Caco-2 (cell line): ENCODE measurements at regions not wholly inside any gene's neighbourhood (a gene's known extent, or its start where the extent isn't known, plus 50 kb on each side); places are given as distances from the start of the nearest gene placed in this dataset.

Experiments used
- BruUV-seq: library from RNA; stranded (reverse); fragments of 400-500 nt; replicated peaks from 2 replicates; lab custom pipeline; 2021; lab: Mats Ljungman, UMichigan
- CTCF ChIA-PET: fragments of 300-600 bp; sonication (Branson Sonifier 250); formaldehyde crosslinking; loops from one replicate; lab custom pipeline; 2022; ENCODE audit warnings: antibody characterized with exemption; lab: Charles Lee
- POLR2A ChIA-PET: fragments of 300-600 bp; sonication (Branson Sonifier 250); formaldehyde crosslinking; loops from one replicate; lab custom pipeline; 2022; ENCODE audit warnings: antibody characterized with exemption; lab: Charles Lee
- DNase-seq, 2 experiments: peaks; one replicate each; pipeline versions ENCODE4 v3.0.0 to v3.0.0-alpha.2; 2020 to 2022
- H3K27me3 ChIP-seq: replicated peaks from 2 replicates; pipeline ENCODE4 v1.6.0; 2011; ENCODE audit warnings: low read length; ENCODE audit not compliant: control insufficient read depth, insufficient read depth
- H3K36me3 ChIP-seq: 2 replicates; pipeline ENCODE4 v1.5.1; 2011; ENCODE audit warnings: low read length; ENCODE audit not compliant: control insufficient read depth, insufficient read depth
- H3K4me1 ChIP-seq: fragments of 250-450 bp; sonication (Bioruptor Pico); 2 replicates; pipeline ENCODE4 v1.5.1; 2020; ENCODE audit warnings: mild to moderate bottlenecking
- H3K4me3 ChIP-seq: 2 replicates; pipeline ENCODE4 v1.5.1; 2011; ENCODE audit warnings: low read depth, mild to moderate bottlenecking, control low read depth, low read length
- H3K9me3 ChIP-seq: fragments of 250-450 bp; sonication (Bioruptor Pico); 2 replicates; pipeline ENCODE4 v1.5.1; 2020; ENCODE audit warnings: mild to moderate bottlenecking, moderate library complexity
- H3K27ac Mint-ChIP-seq: one replicate; pipeline ENCODE4 v1.8.0; 2022; ENCODE audit warnings: mixed read lengths; ENCODE audit not compliant: unreplicated experiment
- H3K27me3 Mint-ChIP-seq: one replicate; pipeline ENCODE4 v1.8.0; 2022; ENCODE audit warnings: mixed read lengths; ENCODE audit not compliant: insufficient read depth, unreplicated experiment
- H3K36me3 Mint-ChIP-seq: one replicate; pipeline ENCODE4 v1.8.0; 2022; ENCODE audit warnings: mild to moderate bottlenecking, mixed read lengths; ENCODE audit not compliant: insufficient read depth, unreplicated experiment
- H3K4me1 Mint-ChIP-seq: one replicate; pipeline ENCODE4 v1.8.0; 2022; ENCODE audit warnings: low read depth, mixed read lengths; ENCODE audit not compliant: unreplicated experiment
- H3K4me3 Mint-ChIP-seq: one replicate; pipeline ENCODE4 v1.8.0; 2022; ENCODE audit warnings: mild to moderate bottlenecking, moderate library complexity, mixed read lengths; ENCODE audit not compliant: unreplicated experiment
- H3K9me3 Mint-ChIP-seq: one replicate; pipeline ENCODE4 v1.8.0; 2022; ENCODE audit warnings: mixed read lengths; ENCODE audit not compliant: unreplicated experiment
- intact Hi-C: fragments of 100-400 bp; cut with micrococcal nuclease; formaldehyde crosslinking; loops from one replicate; pipeline ENCODE4 v1.10.0; 2022; ENCODE audit not compliant: unreplicated experiment
- TF ChIP-seq, protein P1 (sequence below), 2 experiments: fragments of 200-600 bp in 1 of 2; IDR thresholded peaks; 1 replicate in 1 of 2; 2 replicates in 1 of 2; pipeline versions ENCODE4 v1.5.1 to v1.8.0; 2011 to 2022; ENCODE audit warnings: antibody characterized with exemption in 1 of 2, control low read depth in 1 of 2, inconsistent platforms in 1 of 2, low read depth in 1 of 2, low read length in 1 of 2, mild to moderate bottlenecking in 1 of 2, moderate library complexity in 1 of 2; ENCODE audit not compliant: insufficient read depth in 1 of 2, severe bottlenecking in 1 of 2, unreplicated experiment in 1 of 2

DNA sequence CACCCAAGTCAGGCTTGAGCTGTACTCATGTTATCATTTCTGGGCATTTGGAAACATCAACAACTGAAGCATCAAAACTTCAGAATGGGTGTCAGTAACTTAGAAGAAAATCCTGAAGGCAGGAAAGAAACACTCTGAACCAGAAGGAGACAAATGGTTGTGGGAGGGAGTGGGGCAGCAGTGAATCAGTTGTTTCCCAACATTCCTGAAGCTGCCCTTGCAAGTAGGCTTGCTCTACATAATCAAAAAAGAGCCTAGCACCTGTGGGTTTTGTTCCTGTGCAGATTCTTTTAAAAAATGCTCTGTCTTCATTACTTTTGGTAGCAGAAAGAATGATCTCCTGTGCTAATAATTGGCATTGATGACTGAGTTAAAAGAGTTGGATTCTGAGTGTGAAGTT, 424.2 kb upstream of the GRIA1 start:
- H3K36me3 ChIP-seq: no peaks in the 10 kb centered on the region
- Mint-ChIP-seq H3K4me1 (no peaks in the 10 kb centered on the region), H3K36me3 (no peaks in the 10 kb centered on the region), H3K27me3 (no peaks in the 10 kb centered on the region), H3K27ac (no peak overlapping the region), H3K9me3 (no peaks in the 10 kb centered on the region), H3K4me3 (no peak overlapping the region)
- CTCF ChIA-PET: no interaction called here
- TF ChIP-seq, protein P1, sequence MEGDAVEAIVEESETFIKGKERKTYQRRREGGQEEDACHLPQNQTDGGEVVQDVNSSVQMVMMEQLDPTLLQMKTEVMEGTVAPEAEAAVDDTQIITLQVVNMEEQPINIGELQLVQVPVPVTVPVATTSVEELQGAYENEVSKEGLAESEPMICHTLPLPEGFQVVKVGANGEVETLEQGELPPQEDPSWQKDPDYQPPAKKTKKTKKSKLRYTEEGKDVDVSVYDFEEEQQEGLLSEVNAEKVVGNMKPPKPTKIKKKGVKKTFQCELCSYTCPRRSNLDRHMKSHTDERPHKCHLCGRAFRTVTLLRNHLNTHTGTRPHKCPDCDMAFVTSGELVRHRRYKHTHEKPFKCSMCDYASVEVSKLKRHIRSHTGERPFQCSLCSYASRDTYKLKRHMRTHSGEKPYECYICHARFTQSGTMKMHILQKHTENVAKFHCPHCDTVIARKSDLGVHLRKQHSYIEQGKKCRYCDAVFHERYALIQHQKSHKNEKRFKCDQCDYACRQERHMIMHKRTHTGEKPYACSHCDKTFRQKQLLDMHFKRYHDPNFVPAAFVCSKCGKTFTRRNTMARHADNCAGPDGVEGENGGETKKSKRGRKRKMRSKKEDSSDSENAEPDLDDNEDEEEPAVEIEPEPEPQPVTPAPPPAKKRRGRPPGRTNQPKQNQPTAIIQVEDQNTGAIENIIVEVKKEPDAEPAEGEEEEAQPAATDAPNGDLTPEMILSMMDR (IDR thresholded peaks at IDR 0.05; ENCODE audit: insufficient read depth in 1 of 2, low read depth in 1 of 2, low read length in 1 of 2, severe bottlenecking in 1 of 2, unreplicated experiment in 1 of 2): no peak
- no peaks in the 10 kb centered on the region for H3K9me3 ChIP-seq
- no peaks in the 10 kb centered on the region for H3K27me3 ChIP-seq
- DNase-seq: no peak
- H3K4me1 ChIP-seq: no peaks in the 10 kb centered on the region
- no TSS peak for BruUV-seq
- no peak overlapping the region for H3K4me3 ChIP-seq
- intact Hi-C loops: no loop called here
- POLR2A ChIA-PET: no interaction called here

DNA sequence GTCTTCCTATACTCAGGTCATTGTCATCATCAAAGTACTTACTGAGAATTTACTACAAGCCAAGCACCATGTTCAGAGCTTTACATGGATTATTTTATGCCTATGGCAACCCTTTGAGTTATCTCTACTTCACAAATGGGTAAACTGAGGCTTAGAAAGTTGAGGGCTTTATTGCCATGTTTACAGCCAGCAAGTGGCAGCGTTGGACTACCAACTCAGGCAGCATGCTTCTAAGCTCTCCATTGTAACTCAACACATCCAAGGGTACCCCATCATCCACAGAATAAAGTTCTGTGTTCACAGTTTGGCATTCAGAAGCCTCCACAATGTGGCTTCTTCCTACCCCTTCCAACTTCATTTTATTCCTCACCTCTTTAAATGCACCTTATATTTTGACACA, 422.6 kb upstream of the GRIA1 start:
- Histone ChIP-seq H3K27me3 (no peaks in the 10 kb centered on the region), H3K36me3 (no peaks in the 10 kb centered on the region), H3K9me3 (no peaks in the 10 kb centered on the region), H3K4me3 (no peak overlapping the region), H3K4me1 (no peaks in the 10 kb centered on the region)
- Mint-ChIP-seq H3K27me3 (no peaks in the 10 kb centered on the region), H3K36me3 (no peaks in the 10 kb centered on the region), H3K9me3 (no peaks in the 10 kb centered on the region), H3K4me1 (no peaks in the 10 kb centered on the region), H3K27ac (no peak overlapping the region), H3K4me3 (no peak overlapping the region)
- TF ChIP-seq, protein P1 (IDR thresholded peaks at IDR 0.05; ENCODE audit: insufficient read depth in 1 of 2, low read depth in 1 of 2, low read length in 1 of 2, severe bottlenecking in 1 of 2, unreplicated experiment in 1 of 2): no peak
- no TSS peak for BruUV-seq
- POLR2A ChIA-PET: no interaction called here
- CTCF ChIA-PET: no interaction called here
- DNase-seq: no peak
- intact Hi-C loops: no loop called here

DNA sequence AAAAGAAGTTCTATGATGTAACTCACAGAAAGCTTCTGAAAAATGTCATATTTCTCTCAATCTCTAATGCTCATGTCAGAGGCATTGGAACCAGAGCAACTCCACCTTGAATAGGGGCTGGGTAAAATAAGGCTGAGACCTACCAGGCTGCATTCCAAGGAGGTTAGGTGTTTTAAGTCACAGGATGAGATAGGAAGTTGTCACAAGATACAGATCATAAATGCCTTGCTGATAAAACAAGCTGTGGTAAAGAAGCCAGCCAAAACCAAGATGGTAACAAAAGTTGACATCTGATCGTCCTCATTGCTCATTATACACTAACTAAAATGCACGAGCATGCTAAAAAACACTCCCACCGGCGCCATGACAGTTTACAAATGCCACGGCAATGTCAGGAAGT, 411.1 kb upstream of the GRIA1 start:
- H3K27me3 ChIP-seq: no peaks in the 10 kb centered on the region
- no TSS peak for BruUV-seq
- intact Hi-C loops: no loop called here
- no peak overlapping the region for H3K4me3 ChIP-seq
- H3K9me3 ChIP-seq: peaks cover 8% of the 10 kb centered on the region; the same call in 1 of the 2 replicates
- H3K9me3 Mint-ChIP-seq: peaks cover 8% of the 10 kb centered on the region
- CTCF ChIA-PET: no interaction called here
- no peaks in the 10 kb centered on the region for H3K36me3 Mint-ChIP-seq
- TF ChIP-seq, protein P1 (IDR thresholded peaks at IDR 0.05; ENCODE audit: insufficient read depth in 1 of 2, low read depth in 1 of 2, low read length in 1 of 2, severe bottlenecking in 1 of 2, unreplicated experiment in 1 of 2): no peak
- no peaks in the 10 kb centered on the region for H3K27me3 Mint-ChIP-seq
- no peak overlapping the region for H3K4me3 Mint-ChIP-seq
- H3K27ac Mint-ChIP-seq: no peak overlapping the region
- POLR2A ChIA-PET: no interaction called here
- H3K4me1 Mint-ChIP-seq: no peaks in the 10 kb centered on the region
- no peaks in the 10 kb centered on the region for H3K36me3 ChIP-seq
- peak in 1 of 2 experiments; percentile 41 for DNase-seq
- peaks cover 14% of the 10 kb centered on the region for H3K4me1 ChIP-seq
